ENCODE measurements at regions not wholly inside any gene's neighbourhood (a gene's known extent, or its start where the extent isn't known, plus 50 kb on each side); places are given as distances from the start of the nearest gene placed in this dataset.
"Not testable (repeated sequence)": the region's sequence is repeated elsewhere in the genome, so short reads cannot be mapped to it uniquely, and the experiment has no call there.

DNA sequence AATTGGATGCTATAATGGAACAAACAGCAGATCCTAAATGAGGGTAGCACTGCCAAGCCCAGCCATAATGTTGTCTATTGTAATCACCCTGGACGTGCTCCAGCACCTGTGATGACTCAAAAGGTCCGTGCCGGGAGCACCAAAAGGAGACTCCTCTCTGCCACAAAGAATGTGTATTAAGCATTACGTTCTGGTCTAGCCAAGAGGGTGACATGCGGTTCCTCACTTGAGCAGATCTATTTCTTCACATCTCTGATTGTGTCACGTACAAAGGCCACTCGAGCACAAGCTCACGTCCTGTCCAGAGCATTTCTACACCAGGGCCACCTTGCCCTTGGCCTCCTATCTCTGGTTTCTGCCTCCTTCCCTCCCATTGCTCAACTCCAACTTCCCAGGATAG is 219.9 kb upstream of the IRS2 start:
- DNase-seq = no peak

- no peak for DNase-seq
These were observed 219.2 kb upstream of the IRS2 start for GRCh38 chr13:110005563-110005962.

DNA sequence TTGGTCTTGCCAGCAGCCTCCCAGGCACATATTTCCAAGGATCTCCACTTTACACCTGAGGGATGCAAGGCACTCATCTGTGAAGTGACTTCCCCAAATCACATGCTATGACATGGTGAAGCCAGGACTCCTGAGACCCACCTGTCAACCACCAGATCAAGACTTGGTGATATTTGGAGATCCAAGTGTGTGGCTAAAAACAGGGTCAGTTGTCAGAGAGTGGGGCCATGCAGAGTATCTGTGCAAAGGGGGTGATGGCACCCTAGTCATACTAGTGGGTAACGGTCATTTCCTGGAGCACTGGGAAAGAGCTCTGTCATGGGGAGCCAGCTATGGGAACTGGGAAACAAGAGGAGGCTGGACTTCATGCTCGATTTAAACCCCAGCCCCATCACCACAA is 218.4 kb upstream of the IRS2 start:
- DNase-seq = no peak

DNA sequence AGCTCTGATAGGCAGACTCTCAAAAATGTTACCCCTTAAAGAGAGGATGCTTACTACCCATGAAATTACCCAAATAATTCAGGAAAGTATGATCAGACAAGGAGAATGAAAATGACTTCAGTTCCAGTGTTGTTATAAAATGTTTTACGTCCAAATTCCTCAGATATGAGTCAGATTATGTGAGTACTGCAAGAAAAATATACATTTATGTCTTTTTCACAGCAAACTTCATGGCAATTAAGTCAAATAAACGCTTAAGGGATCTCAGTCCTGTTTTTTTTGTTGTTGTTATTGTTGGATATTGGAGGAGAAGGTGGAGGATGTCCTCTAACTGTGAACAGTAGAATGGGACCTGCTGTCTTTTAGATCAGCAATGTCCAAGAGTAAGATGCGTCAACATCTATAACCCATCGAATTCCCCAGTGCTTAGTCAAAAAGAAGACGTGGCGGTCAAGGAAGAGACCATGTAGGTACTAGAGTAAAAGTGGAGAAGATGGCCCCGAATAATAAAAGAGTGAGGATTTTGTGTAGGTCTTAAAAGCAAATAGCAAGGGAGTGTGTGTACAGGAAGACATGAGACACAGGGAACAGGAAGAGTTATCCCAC is 215.4 kb upstream of the IRS2 start:
- no peak for DNase-seq

DNA sequence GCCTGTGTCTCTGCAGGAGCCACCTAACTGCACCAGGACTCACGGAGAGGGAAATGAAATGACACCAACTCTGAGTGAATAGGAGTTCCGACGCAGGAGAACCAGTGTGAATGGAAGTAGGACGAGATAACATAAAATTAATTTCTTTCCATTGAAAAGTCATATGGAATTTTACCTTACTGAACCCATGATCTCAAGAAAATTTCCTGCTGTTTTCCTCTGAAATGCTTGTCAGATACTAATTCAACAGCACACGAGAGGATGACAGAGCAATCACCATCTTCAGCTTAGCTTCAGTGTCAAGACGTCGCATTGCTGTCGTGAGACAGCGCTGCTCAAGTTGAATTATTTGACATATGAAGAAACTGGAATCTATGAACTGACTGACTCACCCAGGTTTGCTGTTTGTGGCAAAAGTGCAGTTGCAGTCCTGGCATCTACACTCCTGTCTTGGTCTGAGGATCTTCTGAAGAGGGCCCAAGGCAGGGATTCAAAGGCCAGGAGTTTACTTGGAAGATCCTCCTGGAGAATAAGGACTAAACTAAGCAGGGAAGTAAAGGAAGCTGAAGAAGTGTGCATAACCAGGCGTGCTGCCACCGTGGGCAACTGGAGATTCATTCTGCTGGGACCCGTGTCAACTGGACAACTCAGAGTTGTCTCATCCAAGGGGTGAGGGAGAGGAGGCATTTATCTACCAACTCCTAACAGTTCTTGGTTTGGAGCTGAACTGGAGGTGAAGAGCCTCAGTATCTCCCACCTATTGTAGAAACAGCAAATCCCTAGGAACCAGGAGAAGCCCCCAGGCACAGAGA is 214.4 kb upstream of the IRS2 start:
- no peak for DNase-seq

DNA sequence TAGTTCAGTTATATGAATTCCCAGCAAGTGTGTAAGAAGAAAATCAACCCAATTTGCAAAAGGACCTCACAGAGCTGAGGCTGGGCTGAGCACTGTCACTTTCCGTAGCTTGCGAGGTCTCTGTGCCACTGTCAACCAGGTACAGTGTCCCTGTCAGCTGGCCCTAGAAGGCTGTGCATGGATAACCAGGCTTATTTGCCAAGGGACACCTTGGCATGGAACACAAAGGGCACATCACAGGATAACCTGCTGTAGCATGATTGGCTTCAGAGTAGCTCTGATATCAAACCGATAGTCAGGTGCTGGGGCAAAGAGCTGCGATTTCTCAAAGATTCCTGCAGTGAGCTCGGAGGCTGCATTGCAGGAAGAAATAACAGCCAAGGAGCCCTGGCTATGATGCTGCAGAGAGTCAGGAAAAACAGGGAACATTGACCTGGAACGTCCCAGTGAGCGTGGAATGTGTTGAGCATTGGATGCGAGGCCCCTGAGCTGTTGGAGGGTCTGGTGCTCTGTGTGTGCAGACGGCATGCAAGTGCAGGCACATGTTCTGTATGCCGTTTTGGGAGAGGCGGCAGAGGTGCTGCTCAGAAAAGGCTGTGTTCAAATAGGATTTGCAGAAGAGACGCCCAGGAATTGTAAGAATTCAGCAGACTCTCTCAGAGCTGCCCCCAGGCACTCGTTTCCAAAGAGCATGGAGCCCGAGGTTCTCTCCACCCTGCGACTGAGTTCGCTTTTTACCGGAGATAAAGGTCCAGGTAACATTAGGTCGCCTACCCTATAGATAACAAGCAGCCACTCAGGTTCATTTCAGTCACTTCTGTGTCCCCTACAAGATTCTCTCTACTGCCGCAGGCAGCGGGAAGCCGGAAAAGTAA is 213.5 kb upstream of the IRS2 start:
- DNase-seq = no peak

DNA sequence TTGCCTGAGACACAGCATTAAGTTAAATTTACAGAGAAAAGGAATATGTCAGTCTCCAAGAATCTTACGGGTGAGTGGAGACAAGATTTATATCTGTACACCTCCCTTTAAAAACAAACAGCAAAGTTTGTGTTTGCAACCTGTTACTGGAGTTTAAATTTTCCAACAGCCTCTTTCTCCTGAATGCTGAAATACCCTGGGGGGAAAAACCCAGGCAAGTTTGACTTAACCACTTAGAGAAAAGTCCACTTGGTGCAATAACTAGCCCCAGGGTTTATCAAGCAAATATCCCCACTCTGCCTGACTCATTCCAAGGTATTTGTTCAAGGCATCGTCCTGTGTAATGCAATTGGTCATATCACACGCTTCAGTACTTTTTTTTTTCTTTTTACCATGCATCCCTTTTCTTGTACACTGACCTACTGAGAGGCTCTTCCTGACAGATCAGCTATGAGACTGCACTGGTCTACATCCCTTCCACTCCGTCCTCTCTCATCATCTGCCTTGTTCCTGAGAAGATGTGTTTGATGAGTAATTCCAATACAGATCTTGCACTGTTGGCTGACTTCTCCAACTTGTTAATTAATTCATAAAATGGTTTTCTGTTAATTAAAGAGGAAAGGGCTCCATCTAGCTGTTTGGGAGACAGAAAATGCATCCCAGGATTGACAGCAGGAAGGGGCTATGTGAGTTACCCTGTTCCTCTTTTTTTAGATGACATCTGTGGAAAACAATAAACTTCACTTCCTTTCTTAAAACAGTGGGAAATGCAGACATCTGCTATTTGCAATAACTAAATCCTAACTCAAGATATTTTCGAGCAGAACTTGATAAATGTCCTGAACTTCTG is 212.5 kb upstream of the IRS2 start:
- no peak for DNase-seq

- DNase-seq = no peak
These were observed 211.7 kb upstream of the IRS2 start for GRCh38 chr13:109998037-109998436.

DNA sequence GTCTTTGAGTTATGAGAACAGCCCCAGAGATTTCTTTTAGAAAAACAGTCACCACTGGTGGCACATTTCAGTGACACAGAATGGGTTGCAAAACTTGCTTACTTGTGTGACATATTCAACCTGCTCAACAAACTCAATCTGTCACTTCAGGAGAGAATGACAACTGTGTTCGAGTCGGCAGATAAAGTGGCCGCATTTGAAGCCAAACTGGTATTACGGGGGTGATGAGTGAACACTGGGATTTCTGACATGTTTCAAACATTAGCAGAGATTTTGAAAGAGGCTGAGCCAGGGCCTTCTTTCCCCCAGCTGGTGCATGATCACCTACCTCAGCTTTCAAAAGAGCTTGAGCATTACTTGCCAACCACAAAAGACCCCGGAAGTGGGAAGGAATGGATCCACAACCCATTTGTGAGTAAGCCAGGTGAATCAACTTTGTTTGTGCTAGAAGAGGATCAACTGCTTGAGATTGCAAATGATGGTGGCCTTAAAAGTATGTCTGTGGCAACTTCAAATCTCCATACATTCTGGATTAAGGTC is 210.7 kb upstream of the IRS2 start:
- not testable (repeated sequence) for DNase-seq

DNA sequence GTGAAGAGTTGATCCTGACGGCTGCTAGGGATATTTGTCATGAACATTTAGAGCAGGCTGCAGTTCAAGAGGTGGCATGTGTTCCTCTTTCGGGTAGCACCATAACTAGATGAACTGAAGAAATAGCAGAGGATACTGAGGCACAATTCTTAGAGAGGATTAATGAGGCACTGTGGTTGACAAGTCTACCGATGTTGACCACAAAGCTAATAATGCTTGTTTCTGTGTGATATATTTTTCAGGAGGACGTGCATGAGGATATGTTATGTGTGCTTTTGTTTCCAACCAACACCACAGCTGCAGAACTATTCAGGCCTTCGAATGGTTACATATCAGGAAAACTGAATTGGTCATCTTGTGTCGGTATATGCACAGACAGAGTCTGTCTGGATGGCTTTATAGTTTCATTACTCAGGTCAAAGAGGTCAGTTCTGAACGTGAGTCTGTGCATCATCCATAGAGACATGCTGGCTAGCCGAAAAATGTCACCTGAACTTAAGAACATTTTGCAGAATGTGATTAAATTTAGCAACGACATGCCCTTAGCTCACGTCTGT is 210.1 kb upstream of the IRS2 start:
- no peak for DNase-seq

GRCh38 chr13:109995578-109995977 is 209.2 kb upstream of the IRS2 start:
- DNase-seq = no peak

DNA sequence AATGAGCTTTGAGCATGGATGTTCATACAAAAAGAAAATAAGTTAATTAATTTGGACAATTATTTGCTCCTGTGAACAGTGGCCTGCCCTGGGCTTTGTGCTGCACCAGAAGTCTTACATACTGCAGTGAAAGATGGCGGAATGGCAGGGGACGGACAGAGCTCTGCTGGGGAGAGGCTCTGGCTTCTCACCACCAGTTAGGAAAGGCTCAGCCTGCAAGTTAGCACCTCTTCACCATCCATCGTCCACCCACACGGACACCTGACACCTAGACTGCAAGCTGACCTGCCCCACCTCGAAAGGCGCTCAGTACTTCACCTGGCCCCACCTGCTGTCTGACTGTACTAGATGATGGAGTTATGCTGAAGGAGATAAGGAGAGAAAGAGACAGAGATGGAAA is 203.9 kb upstream of the IRS2 start:
- DNase-seq = no peak

GRCh38 chr13:109989686-109990085 is 203.3 kb upstream of the IRS2 start:
- DNase-seq = no peak

- no peak for DNase-seq
These were observed 202.8 kb upstream of the IRS2 start for GRCh38 chr13:109989155-109989554.

GRCh38 chr13:109986851-109987250 is 200.5 kb upstream of the IRS2 start:
- DNase-seq = no peak

DNA sequence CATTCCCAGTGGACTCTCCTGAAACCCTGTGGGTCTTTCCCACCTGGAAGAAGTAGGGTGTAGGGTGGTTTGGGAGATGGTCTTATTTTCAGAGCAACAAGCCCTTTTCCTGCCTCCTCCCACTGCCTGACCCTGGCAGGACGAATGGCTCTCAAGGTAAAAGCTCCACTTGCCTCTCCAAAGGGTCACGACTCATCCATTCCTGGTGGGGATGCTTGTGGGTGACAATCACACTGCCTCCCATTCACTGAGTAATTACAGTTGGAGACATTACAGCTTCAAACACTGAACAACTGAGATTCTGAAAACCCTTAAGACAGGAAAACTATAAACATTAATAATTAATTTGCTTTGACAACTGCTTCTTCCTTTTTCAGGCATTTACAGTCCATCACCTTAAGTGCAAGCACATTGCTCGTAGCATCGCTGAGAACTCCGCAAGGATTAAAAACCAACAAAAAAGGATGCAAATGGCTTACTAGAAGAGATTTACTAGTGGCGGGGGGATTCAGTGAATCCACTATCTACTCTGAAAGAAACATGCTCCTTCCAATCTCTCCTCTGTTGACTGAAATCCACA is 199.6 kb upstream of the IRS2 start:
- no peak for DNase-seq

DNA sequence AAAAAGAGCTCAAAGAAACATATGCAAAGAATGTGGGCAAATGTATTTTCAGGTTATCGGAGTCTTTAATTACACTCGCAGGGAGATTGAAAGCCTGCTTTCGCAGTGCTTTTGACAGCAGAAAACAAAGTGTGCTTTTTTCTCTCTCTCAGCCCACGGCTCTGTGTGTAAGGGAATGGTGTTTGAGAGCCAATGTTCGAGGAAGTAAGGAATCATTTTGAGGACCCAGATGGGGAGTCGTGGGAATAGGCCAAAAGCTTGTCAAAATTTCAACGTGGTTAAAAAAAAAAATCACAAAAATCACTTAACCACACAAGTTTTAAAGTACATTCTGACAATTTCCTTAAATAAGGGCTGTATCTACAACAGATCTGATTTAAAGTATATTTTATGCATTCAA is 197.1 kb upstream of the IRS2 start:
- DNase-seq = no peak

DNA sequence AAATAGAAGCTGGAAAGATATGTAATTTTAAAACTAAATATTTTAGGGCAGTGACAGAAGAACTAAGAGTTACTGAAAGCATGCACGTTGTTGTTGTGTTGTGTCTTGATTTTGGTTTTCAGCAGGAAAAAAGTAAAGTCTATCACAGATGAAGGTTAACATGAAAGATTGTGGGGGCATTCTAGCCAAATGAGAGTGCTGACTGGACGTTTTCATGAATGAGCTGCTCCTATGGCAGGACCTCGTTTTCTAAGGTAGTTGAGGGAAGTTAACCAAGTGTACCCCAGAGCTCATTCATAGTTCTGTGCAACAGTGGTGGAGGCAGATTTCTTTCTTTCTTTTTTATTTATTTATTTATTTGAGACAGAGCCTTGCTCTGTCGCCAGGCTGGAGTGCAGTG is 194.6 kb upstream of the IRS2 start:
- no peak for DNase-seq

GRCh38 chr13:109979676-109980075 is 193.3 kb upstream of the IRS2 start:
- DNase-seq = not testable (repeated sequence)

DNA sequence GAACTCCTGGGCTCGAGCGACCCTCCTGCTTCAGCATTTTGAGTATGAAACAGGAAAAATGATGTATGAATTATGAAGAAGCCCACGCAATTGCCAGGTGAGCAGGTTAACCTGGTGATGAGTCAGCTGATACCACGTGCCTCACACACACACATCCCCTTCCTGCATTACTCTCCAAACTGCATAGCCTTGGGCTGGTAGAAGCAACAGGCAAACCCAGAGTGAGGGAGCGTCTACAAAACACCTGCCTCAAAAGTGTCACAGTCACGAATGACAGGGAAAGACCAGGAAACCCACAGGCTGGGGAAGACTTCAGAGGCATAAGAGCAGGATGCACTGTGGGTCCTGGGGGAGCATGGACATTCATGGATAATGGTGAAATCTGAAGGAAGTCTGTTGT is 192.8 kb upstream of the IRS2 start:
- DNase-seq = no peak

DNA sequence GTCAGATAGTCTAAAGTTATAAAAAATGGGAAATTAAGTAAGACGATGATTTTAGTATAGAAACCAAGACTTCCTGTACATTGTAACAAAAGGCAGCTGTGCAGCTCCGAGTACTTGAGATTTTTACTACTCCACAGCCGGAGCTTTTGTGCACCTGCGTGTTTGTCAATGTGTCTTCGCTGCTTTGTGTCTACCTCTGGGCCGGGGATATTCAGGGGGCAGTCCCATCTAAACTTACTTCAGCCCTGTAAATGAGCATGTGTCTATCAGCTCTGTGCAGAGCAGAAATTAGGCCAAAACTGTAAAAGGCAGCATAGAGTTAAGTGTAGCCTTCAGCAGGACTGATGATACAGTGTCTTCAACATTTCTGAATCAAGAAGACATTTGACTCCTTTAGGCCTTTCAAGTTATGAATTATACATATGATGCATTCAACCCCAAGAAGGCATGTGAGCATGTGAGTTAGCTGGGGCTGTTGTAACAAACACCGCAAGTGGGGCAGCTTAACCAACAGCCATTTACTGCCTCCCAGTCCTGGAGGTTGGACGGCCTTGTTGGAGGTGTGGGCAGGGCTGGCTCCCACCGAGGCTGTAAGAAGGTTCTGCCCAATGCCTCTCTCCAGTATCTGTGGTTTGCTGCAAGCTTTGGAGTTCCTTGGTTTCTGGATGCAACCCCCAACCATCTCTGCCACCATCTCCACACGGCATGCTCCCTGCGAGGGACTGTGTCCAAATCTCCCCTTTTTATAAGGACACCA is 191.0 kb upstream of the IRS2 start:
- DNase-seq = no peak
